Thoracic aorta (tissue), 2 donors: ENCODE measurements at regions not wholly inside any gene's neighbourhood (a gene's known extent, or its start where the extent isn't known, plus 50 kb on each side); places are given as distances from the start of the nearest gene placed in this dataset.
A peak's percentile ranks its signal among the peaks of the same experiment; 100 is the strongest.

Source experiments
- ATAC-seq: fragments of 150-250 bp; one replicate; pipeline ENCODE4 v1.8.0; 2017; ENCODE audit warnings: low read depth; ENCODE audit not compliant: insufficient number of reproducible peaks, low FRiP score
- DNase-seq: peaks from one replicate; pipeline ENCODE4 v3.0.0-alpha.2; 2020; ENCODE audit warnings: low spot score
- H3K27ac ChIP-seq, 2 donors: fragments of 200-600 bp; sonication (generic); 1 replicate in 1 of 2; 2 replicates in 1 of 2; pipeline ENCODE4 v1.5.1; 2016; ENCODE audit warnings: mild to moderate bottlenecking in 2 of 2, moderate library complexity in 2 of 2
- H3K27me3 ChIP-seq: fragments of 200-600 bp; sonication (generic); replicated peaks from 2 replicates; pipeline ENCODE4 v1.6.0; 2016; ENCODE audit warnings: mild to moderate bottlenecking; ENCODE audit not compliant: insufficient read depth
- H3K36me3 ChIP-seq: fragments of 200-600 bp; sonication (generic); one replicate; pipeline ENCODE4 v1.5.1; 2016
- H3K4me1 ChIP-seq, 2 donors: fragments of 200-600 bp; sonication (generic); 1 replicate in 1 of 2; 2 replicates in 1 of 2; pipeline versions ENCODE4 v1.5.1 to v1.6.0; 2016; ENCODE audit warnings: low read depth in 2 of 2, mild to moderate bottlenecking in 1 of 2; ENCODE audit not compliant: control insufficient read depth in 1 of 2
- H3K4me3 ChIP-seq: fragments of 200-600 bp; sonication (generic); 2 replicates; pipeline ENCODE4 v1.5.1; 2016; ENCODE audit warnings: mild to moderate bottlenecking
- H3K9me3 ChIP-seq: fragments of 200-600 bp; sonication (generic); 2 replicates; pipeline ENCODE4 v1.5.1; 2016
- CTCF ChIP-seq: fragments of 200-600 bp; sonication (generic); IDR thresholded peaks from one replicate; pipeline ENCODE4 v1.5.1; 2019; ENCODE audit warnings: antibody characterized with exemption

- DNase-seq (no peak), ATAC-seq (no peak)
- Histone ChIP-seq H3K4me3 (no peak overlapping the region), H3K9me3 (no peaks in the 10 kb centered on the region), H3K36me3 (no peaks in the 10 kb centered on the region), H3K27me3 (no peaks in the 10 kb centered on the region), H3K27ac (no peak overlapping the region), H3K4me1 (peaks cover 8 to 34% of the 10 kb centered on the region in 2 donors)
- no peak for TF ChIP-seq CTCF
These were observed 192.5 kb downstream of the NDUFA10 start for GRCh38 chr2:239832490-239833268.

GRCh38 chr2:239831861-239832489, 193.2 kb downstream of the NDUFA10 start:
- H3K27me3 ChIP-seq = no peaks in the 10 kb centered on the region
- H3K4me3 ChIP-seq = no peak overlapping the region
- ATAC-seq (no peak), DNase-seq (no peak)
- H3K27ac ChIP-seq = no peak overlapping the region
- no peaks in the 10 kb centered on the region for H3K36me3 ChIP-seq
- no peak for TF ChIP-seq CTCF
- H3K4me1 ChIP-seq = peaks cover 8 to 34% of the 10 kb centered on the region in 2 donors
- H3K9me3 ChIP-seq = no peaks in the 10 kb centered on the region

GRCh38 chr2:239831001-239831731, 194.0 kb downstream of the NDUFA10 start:
- Histone ChIP-seq H3K27me3 (no peaks in the 10 kb centered on the region), H3K36me3 (no peaks in the 10 kb centered on the region), H3K4me1 (peaks cover 8 to 34% of the 10 kb centered on the region in 2 donors), H3K27ac (no peak overlapping the region), H3K9me3 (no peaks in the 10 kb centered on the region), H3K4me3 (no peak overlapping the region)
- DNase-seq (no peak), ATAC-seq (no peak)
- no peak for TF ChIP-seq CTCF

- H3K27ac ChIP-seq = peak overlapping the region; percentile 62 to 82
- DNase-seq (no peak), ATAC-seq (peak; percentile 27)
- H3K27me3 ChIP-seq = no peaks in the 10 kb centered on the region
- no peaks in the 10 kb centered on the region for H3K9me3 ChIP-seq
- no peak for TF ChIP-seq CTCF
- no peak overlapping the region for H3K4me3 ChIP-seq
- H3K4me1 ChIP-seq = peaks cover 8 to 34% of the 10 kb centered on the region in 2 donors
- no peaks in the 10 kb centered on the region for H3K36me3 ChIP-seq
These were observed 194.8 kb downstream of the NDUFA10 start for GRCh38 chr2:239830121-239831000.
